Right renal cortex interstitium (tissue), 3 donors: ENCODE measurements at regions not wholly inside any gene's neighbourhood (a gene's known extent, or its start where the extent isn't known, plus 50 kb on each side); places are given as distances from the start of the nearest gene placed in this dataset.
A peak's percentile ranks its signal among the peaks of the same experiment; 100 is the strongest.

Experiments
- DNase-seq, 3 donors: peaks; one replicate each; pipeline ENCODE4 v3.0.0-alpha.2; 2013; ENCODE audit warnings: low read depth in 3 of 3, low spot score in 2 of 3

DNA sequence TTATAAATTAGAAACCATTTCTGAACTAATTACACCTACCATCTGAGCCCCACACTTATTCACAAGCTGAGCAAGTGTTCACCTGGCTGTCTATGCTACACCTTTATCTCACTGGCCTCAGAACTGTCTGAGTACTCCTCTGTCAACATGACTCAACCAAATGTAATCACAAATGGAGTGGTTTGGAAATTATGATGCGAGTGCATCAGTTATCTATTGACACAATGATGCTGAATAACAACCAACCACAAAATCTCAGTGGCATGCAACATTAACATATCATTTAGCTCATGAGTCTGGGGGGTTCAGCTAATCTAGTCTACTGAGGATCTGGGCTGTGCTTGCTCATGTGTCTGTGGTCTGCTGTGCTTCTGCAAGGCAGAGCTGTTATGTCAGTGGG, 184.2 kb upstream of the NXPH2 start:
- no peak for DNase-seq

DNA sequence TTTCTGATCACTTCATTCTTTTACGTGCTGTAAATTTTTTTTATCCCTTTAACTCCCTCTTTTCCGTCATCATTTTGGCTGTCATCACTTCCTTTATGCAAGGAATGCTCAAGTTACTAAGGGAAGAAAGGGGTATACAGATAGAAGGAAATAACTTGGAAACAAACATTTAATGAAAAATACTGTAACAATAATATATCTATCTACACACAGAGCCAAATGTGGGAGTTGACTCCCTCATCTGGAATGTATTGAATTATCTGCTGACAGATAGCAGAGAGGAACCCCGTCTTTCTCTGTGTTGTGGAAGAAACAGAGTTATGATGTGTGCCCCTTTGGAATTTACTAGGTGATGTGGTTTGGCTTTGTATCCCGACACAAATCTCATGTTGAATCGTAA, 182.5 kb upstream of the NXPH2 start:
- no peak for DNase-seq

DNA sequence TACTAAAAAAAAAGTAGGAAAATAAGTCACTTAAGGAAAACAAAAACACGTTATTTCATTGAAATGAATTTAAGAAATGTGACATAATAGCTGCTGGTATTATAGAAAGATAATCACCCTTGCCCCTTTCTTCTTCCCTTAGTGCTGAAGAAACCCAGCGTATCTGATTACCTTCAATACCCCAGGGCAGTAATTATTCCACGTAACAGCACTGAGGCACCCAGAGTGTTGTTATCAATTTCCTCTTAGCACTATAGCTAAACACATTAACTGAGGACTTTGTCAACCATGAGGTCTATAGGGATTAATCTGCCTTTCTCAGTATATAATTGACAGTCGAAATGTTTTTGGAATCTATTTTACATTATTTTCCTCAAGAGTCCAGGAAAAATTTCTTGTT, 180.0 kb upstream of the NXPH2 start:
- DNase-seq, result no peak

DNA sequence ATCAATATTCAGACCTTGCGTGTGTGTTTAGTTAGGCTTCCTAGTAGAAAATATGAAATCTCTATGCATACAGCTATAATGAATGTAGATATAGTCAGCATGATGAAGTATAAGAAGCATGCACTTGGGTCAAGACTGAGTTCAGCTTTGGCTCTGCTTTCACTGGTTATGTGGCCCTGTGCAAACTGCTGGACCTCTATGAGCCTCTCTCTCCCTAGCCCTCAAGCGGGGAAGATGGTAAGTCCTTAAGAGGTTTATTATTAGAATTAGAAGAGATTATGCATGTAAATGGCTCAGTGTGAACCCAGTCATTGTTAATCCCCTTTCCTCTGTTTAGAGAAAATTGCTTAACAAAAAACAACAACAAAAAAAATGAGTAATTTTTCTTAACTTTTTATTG, 178.8 kb upstream of the NXPH2 start:
- no peak for DNase-seq

DNA sequence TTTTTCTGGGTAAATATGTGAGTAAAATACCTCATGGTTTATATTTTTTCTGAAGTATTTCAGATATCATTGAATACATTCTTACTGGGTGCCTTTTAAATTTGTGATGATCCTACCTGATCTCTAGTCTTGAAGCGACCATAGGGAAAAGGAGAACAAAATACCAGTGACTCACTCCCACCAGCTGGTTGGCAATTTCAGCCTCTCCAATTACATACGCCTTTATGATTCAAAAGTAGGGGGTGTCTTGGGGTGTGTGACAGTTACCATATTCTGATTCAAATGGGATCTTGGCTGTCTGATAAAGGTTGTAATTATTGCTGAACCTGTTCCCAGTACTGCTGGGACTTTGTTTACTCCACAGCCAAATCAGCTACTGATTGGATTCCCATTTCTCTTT, 175.9 kb upstream of the NXPH2 start:
- no peak for DNase-seq

DNA sequence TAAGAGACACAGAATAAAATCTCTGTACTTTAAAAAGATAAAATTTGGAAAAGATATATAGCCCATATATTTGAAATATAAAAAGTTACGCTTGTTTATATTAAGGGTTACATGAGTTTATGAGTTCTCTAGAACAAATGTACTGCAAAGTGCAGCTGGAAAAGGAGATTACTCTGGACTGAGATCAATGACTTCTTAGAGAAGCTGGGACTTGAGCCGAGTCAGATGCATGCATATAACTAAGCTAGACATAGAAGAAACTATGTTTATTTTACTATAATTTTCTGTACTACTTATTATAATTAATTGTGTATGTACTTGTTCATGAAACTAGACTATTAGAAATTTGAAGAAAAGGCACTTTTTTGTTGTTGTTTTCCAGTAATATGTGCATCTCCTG, 170.3 kb upstream of the NXPH2 start:
- no peak for DNase-seq

DNA sequence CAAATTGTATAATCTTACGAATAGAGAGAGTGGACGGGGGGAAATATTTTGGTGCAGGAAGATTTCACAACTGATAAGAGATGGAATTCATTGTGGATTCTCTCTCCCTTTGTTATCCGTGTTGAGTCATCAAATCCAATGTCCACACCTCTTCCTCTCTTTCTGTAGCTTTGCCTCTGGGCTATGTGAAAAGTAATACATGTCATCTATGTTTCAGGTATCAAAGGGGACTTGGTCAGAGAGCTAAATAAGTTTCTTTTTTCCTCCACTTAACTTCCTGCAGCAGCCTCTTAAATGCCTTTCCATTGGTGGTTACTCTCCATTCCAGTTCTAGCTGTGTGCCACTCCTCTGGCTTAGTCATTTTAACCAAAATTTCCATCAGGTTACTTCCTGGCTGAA, 169.3 kb upstream of the NXPH2 start:
- DNase-seq, result no peak

DNA sequence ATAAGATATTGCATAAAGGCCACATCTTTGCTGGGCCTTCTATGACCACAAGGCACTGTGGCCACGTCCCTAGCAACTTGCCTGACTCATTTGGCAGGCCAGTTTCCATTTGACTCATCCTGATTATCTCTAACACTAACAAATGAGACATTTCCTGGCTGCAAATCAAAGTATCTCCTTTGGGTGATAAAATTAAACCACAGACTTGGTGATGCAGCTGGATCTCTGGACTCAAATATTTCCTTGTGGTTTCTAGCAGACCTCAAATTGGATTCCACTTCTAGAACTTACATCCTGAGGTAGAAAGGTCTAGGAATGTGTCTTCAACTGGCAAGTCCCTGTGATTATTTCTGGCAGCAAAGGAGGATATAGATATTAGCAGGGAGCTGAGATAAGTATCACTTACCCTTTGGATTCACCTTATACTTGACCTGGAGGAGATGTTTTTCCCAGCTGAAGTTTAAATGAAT, 167.9 kb upstream of the NXPH2 start:
- DNase-seq, result no peak

DNA sequence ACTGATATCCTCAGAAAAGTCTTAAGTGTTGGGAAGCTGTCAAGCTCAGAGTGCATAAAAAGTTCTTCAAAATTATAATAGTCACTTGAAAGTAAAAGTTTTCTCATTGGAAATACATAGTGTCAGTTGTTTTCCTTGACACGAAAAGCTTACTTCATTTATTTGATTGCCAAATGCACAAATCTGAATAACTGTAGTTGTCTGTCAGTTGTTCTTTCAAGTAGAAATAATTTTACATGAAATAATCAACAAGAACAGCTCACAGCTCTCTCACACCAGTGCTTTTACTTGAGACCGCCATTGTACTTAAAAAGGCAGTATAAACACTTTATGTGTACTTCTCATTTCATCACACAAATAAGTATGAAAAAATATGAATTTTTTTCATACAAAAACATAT, 163.3 kb upstream of the NXPH2 start:
- DNase-seq, result no peak

DNA sequence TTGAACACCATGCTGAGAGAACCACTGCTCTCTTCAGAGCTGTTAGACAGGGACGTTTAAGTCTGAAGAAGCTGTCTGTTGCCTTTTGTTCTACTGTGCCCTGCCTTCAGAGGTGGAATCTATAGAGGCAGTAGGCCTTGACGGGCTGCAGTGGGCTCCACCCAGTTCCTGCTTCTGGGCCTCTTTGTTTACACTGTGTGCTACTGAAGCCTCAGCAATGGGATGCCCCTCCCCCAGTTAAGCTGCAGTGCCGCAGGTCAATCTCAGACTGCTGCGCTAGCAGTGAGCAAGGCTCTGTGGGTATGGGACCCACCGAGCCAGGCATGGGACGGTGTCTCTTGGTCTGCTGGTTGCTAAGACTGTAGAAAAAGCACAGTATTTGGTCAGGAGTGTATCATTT, 162.3 kb upstream of the NXPH2 start:
- no peak for DNase-seq

DNA sequence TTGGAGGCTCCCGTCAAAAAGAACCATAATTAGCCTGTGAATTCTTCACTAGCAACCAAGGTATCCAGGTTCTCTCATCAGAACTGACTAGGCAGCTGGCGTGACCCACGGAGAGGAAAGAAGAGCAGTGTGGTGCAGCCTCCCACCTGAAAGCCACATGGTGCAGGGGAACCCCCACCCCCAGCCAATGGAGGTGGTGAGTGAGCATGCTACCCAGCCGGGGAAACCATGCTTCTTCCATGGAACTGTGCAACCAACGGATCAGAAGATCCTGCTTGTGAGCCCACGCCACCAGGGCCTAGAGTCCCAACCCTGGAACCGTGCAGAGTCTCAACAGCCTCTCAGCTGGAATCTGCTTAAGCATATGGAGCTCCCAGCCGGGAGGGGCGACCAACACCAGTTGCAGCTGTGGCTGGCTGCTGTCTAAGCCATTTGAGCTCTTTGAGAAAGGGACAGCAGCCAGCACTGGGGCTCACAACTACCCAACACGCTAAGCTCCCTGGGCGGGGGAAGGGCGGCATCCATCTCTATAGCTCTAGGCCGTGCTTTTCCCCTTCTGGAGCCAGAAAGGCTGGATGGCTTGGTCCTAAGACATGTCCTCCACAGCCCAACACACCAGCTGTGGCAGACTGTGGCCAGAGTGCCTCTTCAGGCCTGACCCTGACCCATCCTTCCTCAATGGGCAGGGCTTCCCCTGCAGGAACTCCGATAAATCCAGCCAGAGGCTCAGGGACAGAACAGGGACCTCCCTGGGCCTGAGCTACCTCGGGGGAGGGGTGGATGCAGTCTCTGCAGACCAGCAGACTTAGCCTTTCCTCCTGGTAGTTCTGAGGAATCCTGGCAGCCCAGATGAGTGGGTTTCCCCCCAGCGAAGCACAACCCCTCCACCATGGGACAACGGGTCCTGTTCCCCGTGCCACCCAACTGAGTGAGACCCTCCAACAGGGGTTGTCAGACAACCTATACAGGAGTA, 151.4 kb upstream of the NXPH2 start:
- DNase-seq, result no peak

DNA sequence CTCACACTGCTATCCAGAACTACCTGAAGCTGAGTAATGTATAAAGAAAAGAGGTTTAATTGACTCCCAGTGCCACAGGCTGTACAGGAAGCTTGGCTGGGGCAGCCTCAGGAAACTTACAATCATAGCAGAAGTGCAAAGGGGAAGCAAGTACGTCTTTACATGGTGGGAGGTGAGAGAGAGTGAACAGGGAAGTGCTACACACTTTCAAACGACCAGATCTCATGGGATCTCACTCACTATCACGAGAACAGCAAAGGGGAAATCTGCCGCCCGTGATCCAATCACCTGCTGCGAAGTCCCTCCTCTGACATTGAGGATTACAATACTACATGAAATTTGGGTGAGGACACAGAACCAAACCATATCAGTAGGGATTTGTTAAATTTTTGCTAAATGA, 150.4 kb upstream of the NXPH2 start:
- DNase-seq, result no peak

DNA sequence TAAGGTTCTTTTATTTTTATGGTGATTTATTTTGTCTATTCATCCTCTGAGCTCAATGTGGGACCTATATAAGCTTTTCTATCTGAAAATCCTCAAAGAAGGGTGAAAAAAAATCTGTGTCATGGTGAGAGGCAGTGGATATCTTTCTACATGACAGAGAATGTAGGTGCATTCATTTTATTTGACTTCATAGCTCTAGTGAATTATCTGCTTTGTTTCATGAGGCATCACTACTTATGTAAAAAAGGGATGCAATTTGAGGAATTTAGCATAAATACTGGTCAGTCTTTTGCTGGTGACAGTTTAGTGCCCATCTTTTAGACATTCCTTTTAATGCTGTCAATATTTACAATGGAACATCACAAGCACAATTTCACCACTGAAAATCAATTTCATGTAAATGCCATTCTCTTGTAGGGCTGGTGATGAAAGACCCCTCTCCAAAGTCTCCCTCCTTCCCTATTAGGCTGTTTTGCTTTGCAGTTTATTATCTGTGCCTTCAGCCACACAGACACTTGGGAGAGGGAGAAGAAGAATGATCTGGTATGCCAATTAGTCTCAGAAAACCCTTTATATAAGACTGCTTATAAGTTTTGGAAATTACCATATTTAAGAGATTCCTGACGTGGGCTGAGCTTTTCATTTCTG, 148.3 kb upstream of the NXPH2 start:
- no peak for DNase-seq

DNA sequence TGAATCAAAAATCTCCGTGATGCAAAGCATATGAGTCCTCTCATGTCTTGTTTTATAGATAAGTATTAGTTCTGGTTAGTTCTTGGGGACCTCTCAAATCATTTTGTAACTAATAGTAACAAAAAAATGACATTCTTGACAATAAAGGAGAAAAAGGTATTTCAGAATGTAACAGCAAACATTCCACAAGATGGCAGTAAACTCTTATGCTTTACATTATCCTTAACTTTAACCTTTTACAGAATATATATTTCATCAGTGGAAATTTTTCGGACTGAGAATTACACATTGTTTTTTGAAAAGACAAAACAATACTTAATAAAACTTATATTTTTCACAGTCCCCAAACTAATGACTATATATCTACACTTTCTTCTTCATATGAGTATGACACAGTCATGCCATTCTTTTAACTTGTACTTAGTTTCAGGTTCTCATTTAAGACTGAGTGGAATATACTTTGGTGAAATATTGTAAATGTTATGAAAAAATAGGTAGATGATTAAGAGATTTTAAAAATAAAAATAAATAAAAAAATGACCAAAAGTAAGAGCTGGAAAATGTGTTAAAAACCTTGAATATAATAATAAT, 142.9 kb upstream of the NXPH2 start:
- peak in 2 of 3 donors; percentile 3 to 12 for DNase-seq

DNA sequence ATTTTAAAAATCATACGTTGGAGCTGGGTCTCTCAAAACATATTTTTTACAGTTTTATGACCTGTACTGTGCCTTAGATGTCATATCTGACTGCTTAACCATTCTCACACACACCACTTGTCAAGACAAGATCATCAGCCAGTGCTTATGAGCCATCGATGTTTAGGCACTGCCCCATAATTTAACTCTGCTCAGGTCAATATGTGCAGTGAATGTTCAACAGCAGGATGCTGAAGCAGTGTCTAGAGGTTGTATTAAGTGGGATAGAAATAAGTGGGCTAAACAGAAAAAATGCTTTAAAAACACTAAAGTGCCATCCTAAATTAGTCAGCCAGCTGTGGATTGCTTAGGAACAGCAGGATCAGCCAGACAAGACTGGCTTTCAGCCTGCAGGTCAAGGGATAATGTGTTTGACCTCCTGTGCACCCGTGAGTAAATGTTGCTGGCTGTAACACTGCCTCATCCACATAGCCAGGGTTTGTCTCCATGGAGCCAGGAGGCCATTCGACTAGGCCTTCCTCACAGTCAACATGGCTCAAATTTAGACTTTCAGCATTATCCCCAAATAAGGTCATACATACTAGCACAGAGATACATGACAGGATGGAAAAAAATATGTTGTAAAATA, 139.0 kb upstream of the NXPH2 start:
- DNase-seq, result peak in 1 of 3 donors; percentile 1

DNA sequence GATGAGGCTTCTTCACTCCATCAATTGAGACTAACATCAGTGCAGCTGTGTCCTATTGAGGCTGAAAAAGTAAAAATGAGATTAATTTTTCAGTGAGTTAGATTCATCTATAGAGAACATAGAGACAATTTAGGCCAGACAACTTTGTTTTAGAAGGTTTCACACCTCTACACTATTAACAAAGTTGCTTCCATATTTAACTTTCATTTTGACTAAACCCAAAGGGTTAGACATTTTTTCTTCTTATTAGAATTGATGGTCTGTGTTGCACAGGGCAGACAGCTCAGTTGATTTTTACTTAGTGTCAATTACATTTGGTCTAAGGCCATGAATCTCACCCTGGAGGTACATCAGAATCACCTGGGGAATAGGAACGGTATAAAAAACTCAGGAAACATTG, 130.2 kb upstream of the NXPH2 start:
- no peak for DNase-seq

DNA sequence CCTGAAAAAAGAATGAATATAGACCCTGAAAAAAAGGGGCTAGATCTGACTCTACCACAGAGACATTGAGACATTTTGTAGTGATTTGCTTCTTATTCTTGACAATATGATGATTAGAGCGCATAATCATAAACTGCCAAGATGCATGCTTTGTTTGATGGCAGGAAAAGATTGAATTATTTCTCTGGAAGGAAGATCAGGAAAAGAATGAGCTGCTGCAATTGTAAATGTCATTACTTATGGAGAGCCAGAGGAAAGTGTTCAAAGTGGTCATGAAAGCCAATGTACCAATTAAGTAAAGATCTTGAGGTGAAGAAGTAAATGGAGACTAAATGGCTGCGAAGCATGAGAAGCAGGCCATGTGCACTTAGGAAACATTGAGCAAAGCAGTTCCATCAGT, 126.4 kb upstream of the NXPH2 start:
- DNase-seq, result no peak

DNA sequence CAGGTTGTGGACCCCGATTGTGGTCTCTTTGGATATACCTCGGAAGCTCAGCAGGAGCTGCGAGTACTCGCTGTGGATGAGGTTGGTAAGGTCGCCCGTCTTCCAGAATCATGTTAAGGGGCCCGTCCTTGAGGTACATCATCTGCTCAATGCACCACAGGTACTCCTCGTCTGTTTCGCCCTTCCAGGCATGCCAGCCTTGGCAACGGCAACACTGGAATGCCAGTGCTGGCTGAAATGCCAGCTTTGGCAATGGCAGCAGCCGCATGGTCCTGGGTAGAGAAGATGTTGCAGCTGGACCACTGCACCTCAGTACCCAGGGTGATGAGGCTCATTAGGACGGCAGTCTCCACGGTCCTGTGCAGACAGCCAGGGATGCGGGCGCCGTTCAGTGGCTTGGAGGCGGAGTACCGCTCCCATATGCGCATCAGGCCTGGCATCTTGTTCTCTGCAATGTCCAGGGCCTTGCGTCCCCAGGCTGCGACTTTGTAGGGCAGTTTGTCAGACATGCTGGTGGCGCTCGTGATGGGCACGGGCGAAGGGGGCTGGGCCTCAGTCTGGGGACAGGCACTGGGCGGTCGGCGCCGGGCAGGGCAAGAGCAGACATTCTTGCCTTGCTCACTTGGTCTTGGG, 122.2 kb upstream of the NXPH2 start:
- no peak for DNase-seq

DNA sequence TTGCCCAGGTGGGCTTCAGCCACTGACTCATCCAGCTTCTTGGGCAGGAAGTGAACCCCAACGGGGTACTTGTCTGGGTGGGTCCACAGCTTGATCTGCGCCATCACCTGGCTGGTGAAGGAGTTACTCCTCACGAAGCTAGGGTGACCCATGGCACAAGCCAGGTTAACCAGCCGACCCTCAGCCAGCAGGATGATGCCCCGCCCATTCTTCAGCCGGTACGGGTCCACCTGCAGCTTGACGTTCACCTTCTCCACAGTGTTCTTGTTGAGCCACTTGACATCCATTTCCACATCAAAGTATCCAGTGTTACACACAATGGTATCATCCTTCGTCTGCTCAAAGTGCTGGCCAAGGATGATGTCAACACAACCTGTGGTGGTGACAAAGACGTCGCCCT, 121.3 kb upstream of the NXPH2 start:
- no peak for DNase-seq

DNA sequence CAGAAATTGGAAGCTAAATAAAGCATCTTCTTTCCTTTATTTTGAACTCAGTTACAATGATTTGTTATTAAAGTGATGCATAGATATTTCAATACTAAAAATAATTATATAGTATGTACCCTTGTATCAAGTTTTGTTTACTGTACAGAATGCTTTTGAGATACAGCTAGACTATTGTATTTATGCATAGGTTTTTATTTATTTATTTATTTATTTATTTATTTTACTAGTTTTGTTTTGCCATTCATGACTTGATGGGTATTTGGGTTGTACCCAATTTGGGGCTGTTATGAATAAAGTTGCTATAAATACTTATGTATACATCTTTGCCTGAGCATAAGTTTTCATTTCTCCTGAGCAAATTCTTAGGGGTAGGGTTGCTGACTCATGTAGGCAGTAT, 118.7 kb upstream of the NXPH2 start:
- no peak for DNase-seq

DNA sequence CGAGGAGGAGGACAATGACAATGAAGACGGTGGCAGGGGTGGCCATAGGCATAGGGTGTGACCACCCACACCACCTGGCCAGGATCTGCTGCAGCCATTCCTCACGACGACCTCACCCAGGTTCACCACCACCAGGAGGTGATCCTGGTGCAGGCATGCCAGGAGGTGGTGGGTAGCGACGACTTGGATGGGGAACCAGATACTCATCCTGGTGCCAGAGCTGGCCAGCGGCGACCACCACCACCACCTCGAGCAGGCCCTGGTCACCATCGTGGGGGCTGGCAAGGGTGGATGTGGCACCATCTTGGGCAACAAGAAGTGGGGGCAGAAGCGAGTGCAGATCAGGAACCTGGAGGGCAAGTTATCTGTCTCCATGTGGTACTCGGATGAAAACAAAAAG, 117.1 kb upstream of the NXPH2 start:
- no peak for DNase-seq
